HUES64 (cell line): ENCODE measurements at regions not wholly inside any gene's neighbourhood (a gene's known extent, or its start where the extent isn't known, plus 50 kb on each side); places are given as distances from the start of the nearest gene placed in this dataset.

Experiments
- H3K27ac ChIP-seq: 2 replicates; pipeline ENCODE4 v1.7.0; 2013; ENCODE audit warnings: low read depth, low read length, inconsistent platforms
- H3K27me3 ChIP-seq: 2 replicates; pipeline ENCODE4 v1.6.1; 2013; ENCODE audit warnings: mild to moderate bottlenecking, low read length; ENCODE audit not compliant: insufficient read depth
- H3K36me3 ChIP-seq: 2 replicates; pipeline ENCODE4 v1.6.1; 2013; ENCODE audit warnings: mild to moderate bottlenecking, low read length; ENCODE audit not compliant: insufficient read depth
- H3K4me1 ChIP-seq: 2 replicates; pipeline ENCODE4 v1.6.1; 2013; ENCODE audit warnings: mild to moderate bottlenecking, low read length, moderate library complexity; ENCODE audit not compliant: insufficient read depth
- H3K4me3 ChIP-seq: 2 replicates; pipeline ENCODE4 v1.5.1; 2013; ENCODE audit warnings: mild to moderate bottlenecking, low read length, moderate library complexity
- H3K9ac ChIP-seq: 2 replicates; pipeline ENCODE4 v1.6.1; 2013; ENCODE audit warnings: mild to moderate bottlenecking, low read depth, low read length
- H3K9me3 ChIP-seq: 2 replicates; pipeline ENCODE4 v1.6.1; 2013; ENCODE audit warnings: low read depth, low read length; ENCODE audit not compliant: insufficient read depth
- WGBS: fragments of 150-250, 120-280 bp; methylation state at CpG from one replicate; pipeline ENCODE4 v1.1.7; 2013; ENCODE audit warnings: missing lambda C conversion rate; 5-methylcytosine and 5-hydroxymethylcytosine counted together

DNA sequence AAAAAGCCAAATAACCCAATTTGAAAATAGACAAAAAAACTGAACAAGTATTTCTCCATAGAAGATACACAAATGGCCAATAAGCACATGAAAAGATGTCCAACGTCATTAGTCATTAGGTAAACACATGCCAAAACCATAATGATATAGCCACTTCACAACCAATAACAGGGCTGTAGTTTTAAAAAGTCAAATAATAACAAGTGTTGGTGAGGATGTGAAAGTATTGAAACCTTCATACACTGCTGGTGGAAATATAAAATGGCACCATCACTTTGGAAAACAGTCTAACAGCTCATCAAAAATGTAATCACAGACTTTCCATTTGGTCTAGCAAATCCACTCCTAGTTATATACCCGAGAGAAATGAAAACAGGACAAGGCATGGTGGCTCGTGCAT lies 144.2 kb upstream of the CYP1B1 start:
- Histone ChIP-seq H3K27me3 (no peaks in the 10 kb centered on the region), H3K9ac (no peak overlapping the region), H3K4me1 (peaks cover 13% of the 10 kb centered on the region), H3K27ac (no peak overlapping the region), H3K9me3 (peaks cover 5% of the 10 kb centered on the region; the same call in 1 of the 2 replicates), H3K36me3 (no peaks in the 10 kb centered on the region), H3K4me3 (no peak overlapping the region)
- 95% methylated on average over 3 of the region's 3 CpGs for WGBS

DNA sequence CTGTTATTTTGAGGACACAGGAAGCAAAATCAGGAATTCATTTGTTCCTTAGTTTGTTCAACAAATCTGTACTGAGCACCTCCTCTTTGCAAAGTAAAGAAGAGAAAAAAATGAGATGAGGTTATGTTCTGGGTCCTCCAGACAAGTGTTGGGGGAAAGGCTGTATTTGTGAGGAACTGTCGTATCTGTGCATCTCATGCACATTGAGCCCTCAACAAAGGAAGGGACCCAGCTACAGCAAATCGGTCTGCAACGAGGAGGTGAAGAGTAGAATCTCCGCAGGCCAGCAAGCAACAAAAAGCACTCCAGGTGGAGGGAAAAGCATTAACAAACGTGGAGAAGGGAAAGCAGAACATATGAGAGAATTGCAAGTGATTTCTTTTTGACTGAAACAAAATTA lies 143.0 kb upstream of the CYP1B1 start:
- H3K9me3 ChIP-seq = peaks cover 5% of the 10 kb centered on the region; the same call in 1 of the 2 replicates
- no peaks in the 10 kb centered on the region for H3K36me3 ChIP-seq
- no peak overlapping the region for H3K27ac ChIP-seq
- whole genome bisulfite sequencing = 90% methylated on average over 5 of the region's 5 CpGs
- peaks cover 2% of the 10 kb centered on the region for H3K4me1 ChIP-seq
- no peak overlapping the region for H3K4me3 ChIP-seq
- no peaks in the 10 kb centered on the region for H3K27me3 ChIP-seq
- no peak overlapping the region for H3K9ac ChIP-seq

DNA sequence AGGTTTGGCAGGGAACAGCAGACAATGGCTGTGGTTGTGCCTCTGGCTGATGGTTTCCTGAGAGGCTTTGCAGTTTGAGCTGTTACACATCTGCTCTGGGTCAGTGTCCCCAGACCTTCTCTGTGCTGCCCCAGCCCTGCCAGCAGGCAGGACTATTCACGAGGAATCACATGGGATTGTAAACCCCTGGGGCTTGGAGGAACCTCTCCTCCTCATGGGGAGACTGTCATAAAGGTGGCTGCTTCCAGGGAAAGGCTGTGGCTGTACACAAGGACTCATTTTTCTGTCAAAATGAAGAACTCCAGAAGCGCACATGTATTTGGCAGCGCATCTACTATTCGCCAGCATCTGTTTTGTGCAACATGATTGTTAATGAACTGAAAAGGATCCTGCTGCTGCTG lies 142.6 kb upstream of the CYP1B1 start:
- no peak overlapping the region for H3K4me3 ChIP-seq
- 90% methylated on average over 4 of the region's 4 CpGs for WGBS
- H3K36me3 ChIP-seq = no peaks in the 10 kb centered on the region
- H3K9ac ChIP-seq = no peak overlapping the region
- H3K9me3 ChIP-seq = peaks cover 5% of the 10 kb centered on the region; the same call in 1 of the 2 replicates
- no peaks in the 10 kb centered on the region for H3K4me1 ChIP-seq
- H3K27ac ChIP-seq = no peak overlapping the region
- H3K27me3 ChIP-seq = no peaks in the 10 kb centered on the region

DNA sequence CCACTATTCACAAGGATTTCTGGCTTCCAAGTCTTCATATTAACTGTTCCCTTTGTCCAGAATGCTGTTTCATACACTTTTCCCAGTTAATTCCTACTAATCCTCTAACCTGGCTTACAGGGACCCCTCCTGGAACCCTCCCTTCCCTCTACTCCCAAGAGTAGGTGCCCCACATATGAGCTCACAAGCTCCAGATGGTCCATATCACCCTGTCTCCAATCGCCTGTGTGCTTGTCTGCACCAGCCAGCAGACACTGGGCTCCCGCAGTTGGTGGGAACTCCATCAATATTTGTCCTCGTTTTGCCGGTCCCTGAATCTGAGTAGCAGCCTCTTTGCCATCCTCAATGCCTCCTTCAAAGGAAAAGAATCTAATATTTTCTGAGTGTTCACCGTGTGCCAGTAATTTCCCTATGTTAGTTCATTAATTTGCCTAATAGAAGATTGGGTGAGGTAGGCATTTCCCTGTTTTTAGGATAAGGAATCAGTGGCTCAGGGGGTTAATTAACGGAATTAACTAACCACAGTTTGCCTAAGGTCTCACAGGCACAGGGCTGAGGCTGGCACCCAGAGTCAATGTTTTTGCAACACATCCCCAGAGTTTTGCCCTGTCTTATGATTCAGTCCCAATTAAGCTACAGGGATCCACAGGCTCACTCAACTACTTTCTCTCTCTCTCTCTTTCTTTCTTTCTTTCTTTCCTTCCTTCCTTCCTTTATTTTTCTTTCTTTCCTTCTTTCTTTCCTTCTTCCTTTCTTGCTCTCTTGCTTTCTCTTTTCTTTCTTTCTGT lies 141.6 kb upstream of the CYP1B1 start:
- H3K27ac ChIP-seq = no peak overlapping the region
- no peak overlapping the region for H3K4me3 ChIP-seq
- 96% methylated on average over 6 of the region's 6 CpGs for WGBS
- peaks cover 5% of the 10 kb centered on the region; the same call in 1 of the 2 replicates for H3K9me3 ChIP-seq
- H3K36me3 ChIP-seq = no peaks in the 10 kb centered on the region
- H3K9ac ChIP-seq = no peak overlapping the region
- H3K27me3 ChIP-seq = no peaks in the 10 kb centered on the region
- no peaks in the 10 kb centered on the region for H3K4me1 ChIP-seq

DNA sequence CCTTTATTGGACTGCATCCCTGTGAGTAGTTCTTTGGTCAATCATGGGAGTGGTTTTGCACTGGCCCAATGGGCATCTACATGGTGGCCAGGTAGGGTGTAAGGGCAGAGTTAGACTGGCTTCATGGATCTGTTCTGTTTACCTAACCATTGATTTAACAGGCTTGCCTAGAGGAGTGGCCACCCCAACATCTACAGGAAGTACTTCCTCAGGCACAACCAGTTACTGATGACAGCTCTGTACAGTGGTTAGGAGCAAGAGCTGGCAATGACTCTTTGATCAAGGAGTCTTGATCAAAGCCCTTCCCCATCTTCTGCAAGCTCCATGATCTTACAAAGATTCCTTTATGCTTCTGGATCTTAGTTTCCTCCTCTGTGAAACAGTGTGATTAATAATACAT lies 140.9 kb upstream of the CYP1B1 start:
- no peak overlapping the region for H3K9ac ChIP-seq
- H3K27me3 ChIP-seq = no peaks in the 10 kb centered on the region
- H3K9me3 ChIP-seq = peaks cover 5% of the 10 kb centered on the region; the same call in 1 of the 2 replicates
- no peaks in the 10 kb centered on the region for H3K4me1 ChIP-seq
- no peak overlapping the region for H3K4me3 ChIP-seq
- no peaks in the 10 kb centered on the region for H3K36me3 ChIP-seq
- H3K27ac ChIP-seq = no peak overlapping the region

DNA sequence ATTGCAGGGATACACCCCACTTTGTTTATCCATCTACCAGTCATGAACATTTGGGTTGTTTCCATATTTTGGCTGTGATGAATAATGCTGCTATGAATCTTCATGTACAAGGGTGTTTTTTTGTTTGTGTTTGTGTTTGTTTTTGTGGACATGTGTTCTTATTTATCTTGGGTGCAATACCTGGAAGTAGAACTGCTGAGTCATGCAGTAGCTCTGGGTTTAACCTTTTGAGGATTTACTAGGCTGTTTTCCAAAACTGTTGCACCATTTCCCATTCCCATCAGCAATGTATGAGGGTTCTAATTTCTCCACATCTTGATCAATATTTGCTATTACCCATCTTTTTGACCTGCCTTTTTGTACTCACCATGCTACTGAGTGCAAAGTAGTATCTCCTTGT lies 140.0 kb upstream of the CYP1B1 start:
- Histone ChIP-seq H3K36me3 (no peaks in the 10 kb centered on the region), H3K9ac (no peak overlapping the region), H3K9me3 (peaks cover 5% of the 10 kb centered on the region; the same call in 1 of the 2 replicates), H3K4me1 (no peaks in the 10 kb centered on the region), H3K27ac (no peak overlapping the region), H3K4me3 (no peak overlapping the region), H3K27me3 (no peaks in the 10 kb centered on the region)

DNA sequence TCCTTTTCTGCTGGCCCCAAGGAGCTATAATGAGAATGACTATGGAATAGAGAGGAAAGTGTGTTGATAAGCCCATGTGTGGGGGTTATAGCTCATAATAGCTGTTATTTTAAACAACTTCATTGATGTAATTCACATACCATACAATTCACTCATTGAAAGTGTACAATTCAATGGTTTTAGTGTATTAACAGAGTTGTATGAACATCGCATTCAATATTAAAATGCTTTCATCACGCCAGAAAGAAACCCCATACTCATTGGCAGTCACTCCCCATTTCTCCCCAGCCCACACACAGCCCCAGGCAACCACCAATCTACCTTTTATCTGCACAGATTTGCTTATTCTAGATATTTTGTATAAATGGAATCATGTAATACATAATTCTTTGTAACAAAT lies 139.6 kb upstream of the CYP1B1 start:
- H3K27me3 ChIP-seq = no peaks in the 10 kb centered on the region
- H3K4me3 ChIP-seq = no peak overlapping the region
- no peak overlapping the region for H3K27ac ChIP-seq
- H3K9me3 ChIP-seq = peaks cover 5% of the 10 kb centered on the region; the same call in 1 of the 2 replicates
- H3K36me3 ChIP-seq = no peaks in the 10 kb centered on the region
- H3K4me1 ChIP-seq = no peaks in the 10 kb centered on the region
- 100% methylated on average over 2 of the region's 2 CpGs for WGBS
- no peak overlapping the region for H3K9ac ChIP-seq

DNA sequence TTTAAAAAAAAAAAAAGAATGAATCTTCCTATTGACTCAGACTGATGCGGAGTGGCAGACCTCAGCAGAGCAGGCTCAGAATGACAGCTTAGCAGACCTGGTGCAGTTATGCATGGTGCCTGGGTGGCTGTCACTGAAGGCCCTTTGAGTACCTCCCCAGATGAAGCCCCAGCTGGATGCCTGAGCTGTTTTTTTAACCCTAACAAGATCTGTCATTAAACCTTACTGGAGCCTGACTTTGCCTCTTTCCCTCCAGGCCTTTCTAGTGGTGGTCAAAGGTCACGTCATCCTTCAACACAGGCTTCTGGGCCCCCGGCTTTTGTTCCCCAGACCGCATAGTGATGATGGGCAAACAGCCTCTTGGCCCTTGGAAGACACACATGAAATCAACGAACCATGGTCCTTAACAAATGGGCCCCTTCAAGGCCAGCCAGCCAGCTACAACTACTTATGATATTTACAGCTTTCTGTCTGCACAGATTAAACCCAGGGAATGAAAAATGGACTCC lies 138.3 kb upstream of the CYP1B1 start:
- Histone ChIP-seq H3K27ac (no peak overlapping the region), H3K27me3 (no peaks in the 10 kb centered on the region), H3K4me1 (no peaks in the 10 kb centered on the region), H3K36me3 (no peaks in the 10 kb centered on the region), H3K9ac (no peak overlapping the region), H3K4me3 (no peak overlapping the region), H3K9me3 (no peaks in the 10 kb centered on the region)
- WGBS = 83% methylated on average over 5 of the region's 5 CpGs

DNA sequence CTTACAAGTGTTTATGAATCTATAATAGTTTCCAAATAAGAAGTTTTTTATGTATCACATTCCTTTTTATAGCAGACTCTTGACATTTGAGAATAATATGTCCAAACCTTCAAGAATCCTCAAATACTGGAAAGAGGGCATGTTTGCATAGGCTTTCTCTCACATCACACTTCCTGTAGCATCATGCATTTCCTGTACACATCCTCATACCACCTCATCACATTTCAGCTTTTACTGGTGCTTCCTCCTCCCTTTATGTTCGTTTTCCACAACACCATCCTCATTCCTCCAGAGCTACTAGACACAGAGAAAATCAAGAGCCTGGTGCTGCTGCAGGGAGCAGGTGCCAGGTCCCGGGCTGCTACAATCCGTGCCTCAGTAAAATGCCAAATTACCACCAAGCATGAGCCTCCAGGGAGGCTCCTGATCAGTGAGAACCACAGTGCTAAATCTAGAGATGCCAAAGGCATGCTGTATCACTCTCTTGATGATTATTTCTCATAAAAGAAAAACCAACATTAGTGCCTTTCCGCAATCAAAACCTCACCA lies 137.7 kb upstream of the CYP1B1 start:
- no peak overlapping the region for H3K27ac ChIP-seq
- WGBS = 91% methylated on average over 4 of the region's 4 CpGs
- H3K9ac ChIP-seq = no peak overlapping the region
- H3K36me3 ChIP-seq = no peaks in the 10 kb centered on the region
- H3K4me1 ChIP-seq = no peaks in the 10 kb centered on the region
- H3K9me3 ChIP-seq = no peaks in the 10 kb centered on the region
- no peak overlapping the region for H3K4me3 ChIP-seq
- no peaks in the 10 kb centered on the region for H3K27me3 ChIP-seq

DNA sequence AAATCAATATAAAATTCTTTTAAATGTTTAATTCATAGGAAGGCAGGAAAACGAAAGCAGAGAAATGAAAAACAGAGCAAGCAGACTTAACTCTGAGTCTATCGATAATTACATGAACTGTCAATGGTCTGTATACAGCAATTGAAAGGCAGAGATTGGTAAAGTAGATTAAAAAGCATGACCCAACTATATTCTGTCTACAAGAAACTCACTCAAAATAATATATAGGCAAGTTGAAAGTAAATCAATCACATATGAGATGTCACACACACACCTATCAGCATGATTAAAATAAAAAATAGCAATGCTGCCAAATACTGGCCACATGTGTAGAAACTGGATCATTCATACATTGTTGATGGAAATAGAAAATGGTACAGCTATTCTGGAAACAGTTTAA lies 136.4 kb upstream of the CYP1B1 start:
- WGBS = 100% methylated on average over 2 of the region's 2 CpGs
- Histone ChIP-seq H3K9me3 (no peaks in the 10 kb centered on the region; the same call in 1 of the 2 replicates), H3K9ac (no peak overlapping the region), H3K27me3 (no peaks in the 10 kb centered on the region), H3K4me1 (no peaks in the 10 kb centered on the region), H3K36me3 (no peaks in the 10 kb centered on the region), H3K27ac (no peak overlapping the region), H3K4me3 (no peak overlapping the region)

DNA sequence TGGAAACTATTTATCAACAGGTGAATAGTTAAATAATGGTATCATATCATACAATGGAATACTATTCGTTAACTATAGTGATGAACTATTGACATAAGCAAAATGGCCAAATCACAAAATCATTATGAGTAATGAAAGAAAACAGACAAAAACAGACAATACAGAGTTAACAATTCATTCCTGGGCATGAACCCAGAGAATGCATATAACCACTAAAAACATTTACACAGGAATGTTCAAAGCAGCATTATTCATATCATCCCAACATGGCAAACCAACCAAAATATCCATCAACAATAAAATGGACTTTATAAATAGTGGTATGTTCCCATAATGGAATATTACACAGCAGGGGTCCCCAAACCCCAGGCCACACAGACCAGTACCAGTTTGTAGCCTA lies 131.2 kb upstream of the CYP1B1 start:
- no peak overlapping the region for H3K27ac ChIP-seq
- no peaks in the 10 kb centered on the region; the same call in 1 of the 2 replicates for H3K9me3 ChIP-seq

More for the DNA sequence above, 131.2 kb upstream of the CYP1B1 start:
- Histone ChIP-seq H3K9ac (no peak overlapping the region), H3K4me1 (no peaks in the 10 kb centered on the region), H3K4me3 (no peak overlapping the region), H3K36me3 (no peaks in the 10 kb centered on the region), H3K27me3 (no peaks in the 10 kb centered on the region)
- whole genome bisulfite sequencing = no CpG with 5 or more reads among the region's 1 CpG
